H1 (cell line): ENCODE measurements at regions not wholly inside any gene's neighbourhood (a gene's known extent, or its start where the extent isn't known, plus 50 kb on each side); places are given as distances from the start of the nearest gene placed in this dataset.

Experiments used
- CTCF ChIA-PET: fragments of 300-600 bp; sonication (Branson Sonifier 250); formaldehyde crosslinking; loops from one replicate; lab custom pipeline; 2021; ENCODE audit not compliant: partially characterized antibody; lab: Charles Lee
- POLR2A ChIA-PET: fragments of 300-600 bp; sonication (Branson Sonifier 250); formaldehyde crosslinking; loops from one replicate; lab custom pipeline; 2021; ENCODE audit warnings: inconsistent platforms; ENCODE audit not compliant: partially characterized antibody; lab: Charles Lee
- DNase-seq, 2 experiments: peaks; one replicate each; pipeline versions ENCODE4 v3.0.0 to v3.0.0-alpha.2; 2010 to 2022; ENCODE audit warnings: low spot score in 2 of 2, low read depth in 1 of 2, mixed read lengths in 1 of 2
- FAIRE-seq: peaks from 2 replicates; lab custom pipeline; 2011; peaks lifted over from hg19 to GRCh38; lab: Jason Lieb, UNC
- H2AFZ ChIP-seq: 2 replicates; pipeline ENCODE4 v1.8.1; 2012; ENCODE audit warnings: low read length, inconsistent platforms
- H2AK5ac ChIP-seq: 2 replicates; pipeline ENCODE4 v1.6.1; 2013; ENCODE audit warnings: low read depth, low read length
- H2BK120ac ChIP-seq: replicated peaks from 2 replicates; pipeline ENCODE3; 2013; ENCODE audit warnings: low read depth, low read length, inconsistent platforms
- H2BK12ac ChIP-seq: 2 replicates; pipeline ENCODE4 v1.6.1; 2013; ENCODE audit warnings: low read depth, low read length
- H2BK15ac ChIP-seq: 2 replicates; pipeline ENCODE4 v1.6.1; 2013; ENCODE audit warnings: low read length
- H2BK20ac ChIP-seq: 2 replicates; pipeline ENCODE4 v1.6.1; 2013; ENCODE audit warnings: low read length
- H2BK5ac ChIP-seq: 2 replicates; pipeline ENCODE4 v1.6.1; 2013; ENCODE audit warnings: low read depth, low read length
- H3K14ac ChIP-seq: 2 replicates; pipeline ENCODE4 v1.6.1; 2013; ENCODE audit warnings: inconsistent platforms; ENCODE audit not compliant: insufficient read length
- H3K18ac ChIP-seq: 2 replicates; pipeline ENCODE4 v1.6.1; 2013; ENCODE audit warnings: low read length; ENCODE audit errors: extremely low read depth
- H3K23ac ChIP-seq: 2 replicates; pipeline ENCODE4 v1.6.1; 2013; ENCODE audit warnings: inconsistent platforms; ENCODE audit not compliant: insufficient read length
- H3K23me2 ChIP-seq: 2 replicates; pipeline ENCODE4 v1.6.1; 2013; ENCODE audit warnings: low read depth, low read length
- H3K27ac ChIP-seq: 2 replicates; pipeline ENCODE4 v1.6.1; 2011; ENCODE audit warnings: low read depth, low read length, inconsistent platforms
- H3K27me3 ChIP-seq, 4 experiments: replicated peaks in 1 of 4; 1 replicate in 1 of 4; 2 replicates in 3 of 4; pipeline versions ENCODE4 v1.6.1 to v1.8.1; 2011 to 2013; ENCODE audit warnings: low read length in 3 of 4, mild to moderate bottlenecking in 3 of 4, inconsistent platforms in 2 of 4, mixed read lengths in 2 of 4, moderate library complexity in 1 of 4; ENCODE audit not compliant: control insufficient read depth in 3 of 4, insufficient read depth in 3 of 4; ENCODE audit errors: extremely low read depth in 1 of 4
- H3K36me3 ChIP-seq, 4 experiments: 2 replicates each; pipeline versions ENCODE4 v1.6.1 to v1.8.1; 2011 to 2013; ENCODE audit warnings: mild to moderate bottlenecking in 4 of 4, low read length in 3 of 4, moderate library complexity in 2 of 4, control low read depth in 1 of 4, inconsistent platforms in 1 of 4; ENCODE audit not compliant: insufficient read depth in 4 of 4, control insufficient read depth in 2 of 4
- H3K4ac ChIP-seq: replicated peaks from 2 replicates; pipeline ENCODE3; 2013; ENCODE audit warnings: low read length, low read depth, mixed read lengths, inconsistent platforms; ENCODE audit not compliant: insufficient read length
- H3K4me1 ChIP-seq, 4 experiments: replicated peaks in 1 of 4; 1 replicate in 1 of 4; 2 replicates in 3 of 4; pipeline versions ENCODE4 v1.6.1 to v1.8.1; 2011 to 2013; ENCODE audit warnings: low read length in 3 of 4, inconsistent platforms in 2 of 4, mixed read lengths in 1 of 4; ENCODE audit not compliant: insufficient read depth in 4 of 4, control insufficient read depth in 3 of 4
- H3K4me2 ChIP-seq, 2 experiments: 2 replicates each; pipeline versions ENCODE4 v1.6.1 to v1.8.1; 2011 to 2013; ENCODE audit warnings: low read depth in 2 of 2, low read length in 2 of 2, control low read depth in 1 of 2, inconsistent platforms in 1 of 2, mild to moderate bottlenecking in 1 of 2; ENCODE audit not compliant: insufficient read depth in 1 of 2
- H3K4me3 ChIP-seq, 4 experiments: fragments of 200-600, 300-600 bp in 1 of 4; sonication (generic), shearing (Covaris generic), sonication (Bioruptor Twin) in 1 of 4; 2 replicates each; pipeline versions ENCODE4 v1.5.1 to v1.8.1; 2011 to 2016; ENCODE audit warnings: low read length in 4 of 4, low read depth in 3 of 4, control low read depth in 2 of 4, inconsistent platforms in 2 of 4, mild to moderate bottlenecking in 2 of 4, mixed read lengths in 1 of 4, moderate library complexity in 1 of 4; ENCODE audit not compliant: insufficient read depth in 2 of 4; ENCODE audit errors: extremely low read depth in 1 of 4
- H3K56ac ChIP-seq: replicated peaks from 2 replicates; pipeline ENCODE3; 2013; ENCODE audit warnings: low read depth, mild to moderate bottlenecking, mixed read lengths, low read length, inconsistent platforms; ENCODE audit not compliant: insufficient read length
- H3K79me1 ChIP-seq: 2 replicates; pipeline ENCODE4 v1.6.1; 2013; ENCODE audit warnings: low read depth, low read length, control low read depth
- H3K79me2 ChIP-seq, 2 experiments: 2 replicates each; pipeline versions ENCODE4 v1.6.1 to v1.8.1; 2012 to 2013; ENCODE audit warnings: low read length in 2 of 2, mild to moderate bottlenecking in 2 of 2, inconsistent platforms in 1 of 2; ENCODE audit not compliant: insufficient read depth in 2 of 2, control insufficient read depth in 1 of 2
- H3K9ac ChIP-seq, 4 experiments: replicated peaks in 1 of 4; 1 replicate in 1 of 4; 2 replicates in 3 of 4; pipeline versions ENCODE4 v1.6.1 to v1.8.1; 2011 to 2013; ENCODE audit warnings: low read depth in 3 of 4, low read length in 3 of 4, control low read depth in 2 of 4, mild to moderate bottlenecking in 2 of 4, moderate library complexity in 2 of 4, inconsistent platforms in 1 of 4; ENCODE audit errors: extremely low read depth in 1 of 4
- H3K9me3 ChIP-seq, 2 experiments: 2 replicates each; pipeline versions ENCODE4 v1.6.1 to v1.8.1; 2012 to 2013; ENCODE audit warnings: mild to moderate bottlenecking in 2 of 2, moderate library complexity in 2 of 2, control low read depth in 1 of 2, inconsistent platforms in 1 of 2, low read depth in 1 of 2, low read length in 1 of 2, mixed read lengths in 1 of 2; ENCODE audit not compliant: insufficient read depth in 2 of 2
- H4K20me1 ChIP-seq, 2 experiments: replicated peaks in 1 of 2; 2 replicates each; pipeline versions ENCODE3 to v1.8.1; 2011 to 2013; ENCODE audit warnings: inconsistent platforms in 2 of 2, low read length in 2 of 2, mild to moderate bottlenecking in 1 of 2; ENCODE audit not compliant: insufficient read depth in 2 of 2, control insufficient read depth in 1 of 2
- H4K5ac ChIP-seq: 2 replicates; pipeline ENCODE4 v1.6.1; 2013; ENCODE audit warnings: low read length, low read depth, mixed read lengths, inconsistent platforms; ENCODE audit not compliant: insufficient read length
- H4K8ac ChIP-seq: 2 replicates; pipeline ENCODE4 v1.8.0; 2013; ENCODE audit warnings: mild to moderate bottlenecking, moderate library complexity, low read length, inconsistent platforms; ENCODE audit not compliant: insufficient read depth; ENCODE audit errors: extremely low read depth
- H4K91ac ChIP-seq: replicated peaks from 2 replicates; pipeline ENCODE3; 2013; ENCODE audit warnings: low read length, mixed read lengths, inconsistent platforms; ENCODE audit not compliant: insufficient read length
- BCL11A ChIP-seq, 2 experiments: IDR thresholded peaks; one replicate each; pipeline ENCODE4 v1.6.1; 2011; ENCODE audit warnings: low read depth in 2 of 2, low read length in 2 of 2, mild to moderate bottlenecking in 2 of 2
- GABPA ChIP-seq: IDR thresholded peaks from 2 replicates; pipeline ENCODE4 v1.6.1; 2011; ENCODE audit warnings: mild to moderate bottlenecking, low read length, moderate library complexity, borderline replicate concordance; ENCODE audit not compliant: insufficient read depth
- MAFK ChIP-seq: IDR thresholded peaks from 2 replicates; pipeline ENCODE4 v1.6.1; 2012; ENCODE audit warnings: low read depth, mild to moderate bottlenecking, improper control_type of control experiment, low read length
- NANOG ChIP-seq: IDR thresholded peaks from 2 replicates; pipeline ENCODE4 v1.6.1; 2011; ENCODE audit warnings: low read length, low read depth, mild to moderate bottlenecking, inconsistent platforms; ENCODE audit not compliant: insufficient read depth, poor library complexity, severe bottlenecking
- PHF8 ChIP-seq: fragments of 200-600 bp; sonication (generic); conservative IDR thresholded peaks from 2 replicates; pipeline ENCODE4 v1.7.1; 2012; ENCODE audit warnings: low read depth, mild to moderate bottlenecking, inconsistent platforms, low read length, moderate library complexity
- POU5F1 ChIP-seq: IDR thresholded peaks from 2 replicates; pipeline ENCODE4 v1.6.1; 2011; ENCODE audit warnings: low read depth, mild to moderate bottlenecking, low read length, moderate library complexity
- RNF2 ChIP-seq: fragments of 200-900, 300-1000 bp; sonication (generic); IDR thresholded peaks from 2 replicates; pipeline ENCODE4 v1.7.1; 2016; ENCODE audit warnings: borderline replicate concordance, low read depth, mild to moderate bottlenecking, antibody characterized with exemption, low read length; ENCODE audit not compliant: poor library complexity, severe bottlenecking; ENCODE audit errors: missing control alignments
- SAP30 ChIP-seq: fragments of 300-600 bp; sonication (generic); IDR thresholded peaks from 2 replicates; pipeline ENCODE4 v1.7.1; 2012; ENCODE audit warnings: low read length, moderate library complexity, mild to moderate bottlenecking, inconsistent platforms; ENCODE audit not compliant: insufficient read depth, insufficient replicate concordance
- SP1 ChIP-seq: IDR thresholded peaks from 2 replicates; pipeline ENCODE4 v1.6.1; 2011; ENCODE audit warnings: low read depth, low read length
- WGBS, 2 experiments: shearing (Covaris generic) in 1 of 2; methylation state at CpG; one replicate each; pipeline versions ENCODE4 v1.1.6 to v1.1.7; 2013 to 2015; ENCODE audit warnings: low lambda C conversion rate in 2 of 2, mixed read lengths in 2 of 2, inconsistent platforms in 1 of 2, low coverage in 1 of 2, missing lambda C conversion rate in 1 of 2; ENCODE audit not compliant: insufficient replicate concordance in 2 of 2, insufficient coverage in 1 of 2, insufficient read length in 1 of 2; ENCODE audit errors: extremely low coverage in 1 of 2, missing lambda C conversion rate in 1 of 2; 5-methylcytosine and 5-hydroxymethylcytosine counted together
- TF ChIP-seq, protein P1 (sequence below), 3 experiments: IDR thresholded peaks; 1 replicate in 2 of 3; 2 replicates in 1 of 3; pipeline versions ENCODE4 v1.5.1 to v1.6.1; 2011; ENCODE audit warnings: low read length in 3 of 3, mild to moderate bottlenecking in 3 of 3, inconsistent platforms in 2 of 3, low read depth in 1 of 3, moderate library complexity in 1 of 3; ENCODE audit not compliant: insufficient read depth in 1 of 3; ENCODE audit errors: control extremely low read depth in 1 of 3
- TF ChIP-seq, protein P2 (sequence below): IDR thresholded peaks from 2 replicates; pipeline ENCODE4 v1.6.1; 2012; ENCODE audit warnings: inconsistent platforms

DNA sequence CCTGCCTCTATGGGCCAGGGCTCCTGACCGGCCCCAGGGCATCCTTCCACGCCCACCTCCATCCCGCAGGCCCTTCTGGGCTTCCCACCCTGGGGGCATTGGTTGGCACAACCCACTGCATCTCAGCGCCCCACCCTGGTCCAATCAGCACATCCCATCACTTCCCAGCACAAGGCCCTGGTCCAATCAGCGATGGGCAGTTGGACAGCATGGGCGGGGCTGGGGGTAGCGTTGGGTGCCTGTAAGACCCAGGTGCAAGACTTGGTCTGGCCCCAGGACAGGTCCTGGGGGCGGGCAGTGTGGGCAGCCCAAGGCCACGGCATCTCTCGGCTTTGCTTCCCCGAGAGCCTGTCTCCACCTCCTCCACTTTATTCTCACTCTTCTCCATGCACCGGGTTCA is 298.5 kb downstream of the BMP7 start:
- no peak for FAIRE-seq
- H2AFZ ChIP-seq = no peak overlapping the region
- peaks cover 8 to 17% (median 12%) of the 10 kb centered on the region in 4 experiments for H3K4me1 ChIP-seq
- H3K27ac ChIP-seq = no peak overlapping the region
- H3K23ac ChIP-seq = no peak overlapping the region
- no peak overlapping the region for H2BK5ac ChIP-seq
- H3K36me3 ChIP-seq = no peaks in the 10 kb centered on the region
- H4K8ac ChIP-seq = no peak overlapping the region
- ChIA-PET POLR2A (no interaction called here), CTCF (interaction anchor here (0.9 kb wide), 1 partner anchor 9 kb away, joined by 3 read pairs; no protein-coding TSS in a partner anchor)
- 78% methylated on average over 12 of the region's 12 CpGs; no CpG with 5 or more reads in 1 of the 2 experiments for WGBS, 2 experiments
- no peak overlapping the region for H3K18ac ChIP-seq
- H3K4me2 ChIP-seq = peak overlapping the region in 1 of 2 experiments; percentile 23; a peak in 1 of 4 replicates
- H2AK5ac ChIP-seq = no peak overlapping the region
- no peak overlapping the region for H3K14ac ChIP-seq
- no peaks in the 10 kb centered on the region for H3K79me2 ChIP-seq
- H3K56ac ChIP-seq = no peak overlapping the region
- no peaks in the 10 kb centered on the region for H3K27me3 ChIP-seq
- H4K5ac ChIP-seq = no peak overlapping the region
- no peaks in the 10 kb centered on the region for H4K20me1 ChIP-seq
- H3K4ac ChIP-seq = no peak overlapping the region
- no peaks in the 10 kb centered on the region for H3K23me2 ChIP-seq
- no peak overlapping the region for H4K91ac ChIP-seq
- H3K9ac ChIP-seq = no peak overlapping the region
- no peaks in the 10 kb centered on the region for H3K9me3 ChIP-seq
- H2BK15ac ChIP-seq = no peak overlapping the region
- H2BK120ac ChIP-seq = no peak overlapping the region
- H2BK20ac ChIP-seq = no peak overlapping the region
- no peak overlapping the region for H3K4me3 ChIP-seq
- H3K79me1 ChIP-seq = no peaks in the 10 kb centered on the region; the same call in 1 of the 2 replicates
- H2BK12ac ChIP-seq = peak overlapping the region; percentile 27; the same call in 1 of the 2 replicates
- DNase-seq = no peak
- TF ChIP-seq, protein P1, sequence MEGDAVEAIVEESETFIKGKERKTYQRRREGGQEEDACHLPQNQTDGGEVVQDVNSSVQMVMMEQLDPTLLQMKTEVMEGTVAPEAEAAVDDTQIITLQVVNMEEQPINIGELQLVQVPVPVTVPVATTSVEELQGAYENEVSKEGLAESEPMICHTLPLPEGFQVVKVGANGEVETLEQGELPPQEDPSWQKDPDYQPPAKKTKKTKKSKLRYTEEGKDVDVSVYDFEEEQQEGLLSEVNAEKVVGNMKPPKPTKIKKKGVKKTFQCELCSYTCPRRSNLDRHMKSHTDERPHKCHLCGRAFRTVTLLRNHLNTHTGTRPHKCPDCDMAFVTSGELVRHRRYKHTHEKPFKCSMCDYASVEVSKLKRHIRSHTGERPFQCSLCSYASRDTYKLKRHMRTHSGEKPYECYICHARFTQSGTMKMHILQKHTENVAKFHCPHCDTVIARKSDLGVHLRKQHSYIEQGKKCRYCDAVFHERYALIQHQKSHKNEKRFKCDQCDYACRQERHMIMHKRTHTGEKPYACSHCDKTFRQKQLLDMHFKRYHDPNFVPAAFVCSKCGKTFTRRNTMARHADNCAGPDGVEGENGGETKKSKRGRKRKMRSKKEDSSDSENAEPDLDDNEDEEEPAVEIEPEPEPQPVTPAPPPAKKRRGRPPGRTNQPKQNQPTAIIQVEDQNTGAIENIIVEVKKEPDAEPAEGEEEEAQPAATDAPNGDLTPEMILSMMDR (IDR thresholded peaks at IDR 0.05; ENCODE audit: control extremely low read depth in 1 of 3, insufficient read depth in 1 of 3, low read depth in 1 of 3, low read length in 3 of 3) = no peak
- TF ChIP-seq POU5F1 (no peak), NANOG (no peak), SAP30 (no peak), RNF2 (no peak), SP1 (no peak), MAFK (no peak), PHF8 (no peak), BCL11A (IDR thresholded peaks at IDR 0.05; ENCODE audit: low read depth in 2 of 2, low read length in 2 of 2) (no peak), GABPA (no peak)
- TF ChIP-seq, protein P2, sequence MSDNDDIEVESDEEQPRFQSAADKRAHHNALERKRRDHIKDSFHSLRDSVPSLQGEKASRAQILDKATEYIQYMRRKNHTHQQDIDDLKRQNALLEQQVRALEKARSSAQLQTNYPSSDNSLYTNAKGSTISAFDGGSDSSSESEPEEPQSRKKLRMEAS = no peak
